Stimulated activated CD8-positive, alpha-beta memory T cell treated with anti-CD3 and anti-CD28 coated beads, Interleukin-2, amount 100 ng/mL, for 48 hours (primary cell): ENCODE measurements at regions not wholly inside any gene's neighbourhood (a gene's known extent, or its start where the extent isn't known, plus 50 kb on each side); places are given as distances from the start of the nearest gene placed in this dataset.

Experiments
- DNase-seq, 2 donors: peaks; one replicate each; pipeline ENCODE4 v3.0.0-alpha.2; 2020; ENCODE audit warnings: low read depth in 2 of 2

- no peak for DNase-seq
Observed at GRCh38 chr5:164688437-164688836, 1183.0 kb downstream of the MAT2B start.

GRCh38 chr5:164708831-164709230, 1203.4 kb downstream of the MAT2B start:
- no peak for DNase-seq

GRCh38 chr5:164713682-164714081, 1208.3 kb downstream of the MAT2B start:
- DNase-seq: no peak

- DNase-seq: no peak
Observed at GRCh38 chr5:164721116-164721515, 1215.7 kb downstream of the MAT2B start.

GRCh38 chr5:164721656-164722055, 1216.2 kb downstream of the MAT2B start:
- DNase-seq: no peak

GRCh38 chr5:164722702-164723101, 1217.3 kb downstream of the MAT2B start:
- DNase-seq: no peak

- DNase-seq: no peak
Observed at GRCh38 chr5:164727012-164727411, 1221.6 kb downstream of the MAT2B start.

- no peak for DNase-seq
Observed at GRCh38 chr5:164728733-164729132, 1223.3 kb downstream of the MAT2B start.

GRCh38 chr5:164735334-164735733, 1229.9 kb downstream of the MAT2B start:
- no peak for DNase-seq

GRCh38 chr5:164741376-164741775, 1236.0 kb downstream of the MAT2B start:
- no peak for DNase-seq

GRCh38 chr5:164742025-164742424, 1236.6 kb downstream of the MAT2B start:
- no peak for DNase-seq

- no peak for DNase-seq
Observed at GRCh38 chr5:164746723-164747122, 1241.3 kb downstream of the MAT2B start.

GRCh38 chr5:164747371-164747770, 1242.0 kb downstream of the MAT2B start:
- DNase-seq: no peak

- DNase-seq: no peak
Observed at GRCh38 chr5:164748861-164749260, 1243.4 kb downstream of the MAT2B start.

- DNase-seq: no peak
Observed at GRCh38 chr5:164753434-164753833, 1248.0 kb downstream of the MAT2B start.

- no peak for DNase-seq
Observed at GRCh38 chr5:164763206-164763605, 1257.8 kb downstream of the MAT2B start.

GRCh38 chr5:164772122-164772521, 1266.7 kb downstream of the MAT2B start:
- no peak for DNase-seq

GRCh38 chr5:164784230-164784629, 1278.8 kb downstream of the MAT2B start:
- no peak for DNase-seq

- DNase-seq: no peak
Observed at GRCh38 chr5:164798110-164798509, 1292.7 kb downstream of the MAT2B start.

- DNase-seq: no peak
Observed at GRCh38 chr5:164799391-164799790, 1294.0 kb downstream of the MAT2B start.

- no peak for DNase-seq
Observed at GRCh38 chr5:164801910-164802309, 1296.5 kb downstream of the MAT2B start.

GRCh38 chr5:164809821-164810220, 1304.4 kb downstream of the MAT2B start:
- no peak for DNase-seq

- no peak for DNase-seq
Observed at GRCh38 chr5:164818445-164818844, 1313.0 kb downstream of the MAT2B start.

- DNase-seq: no peak
Observed at GRCh38 chr5:164824671-164825070, 1319.3 kb downstream of the MAT2B start.

GRCh38 chr5:164832516-164832915, 1327.1 kb downstream of the MAT2B start:
- no peak for DNase-seq
